ENCODE measurements at regions not wholly inside any gene's neighbourhood (a gene's known extent, or its start where the extent isn't known, plus 50 kb on each side); places are given as distances from the start of the nearest gene placed in this dataset.

DNA sequence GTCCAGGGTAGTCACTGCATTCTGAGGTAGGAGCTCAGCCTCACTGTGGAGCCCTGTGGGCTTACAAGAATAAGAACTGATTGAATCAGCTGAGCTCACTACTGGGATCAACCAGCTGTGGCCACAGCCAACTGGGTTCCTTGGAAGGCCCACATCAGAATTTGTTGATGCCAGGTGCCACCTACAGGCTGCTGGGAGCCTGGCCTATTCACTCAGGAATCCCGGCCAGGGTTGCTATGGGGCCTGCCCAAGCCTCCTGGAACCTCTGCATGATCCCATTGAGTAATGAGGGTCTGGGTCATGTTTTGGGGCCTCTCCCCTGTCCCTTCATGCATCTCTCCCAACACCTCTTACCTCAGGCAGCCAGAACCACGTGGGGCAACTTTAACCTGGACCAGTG, 53.9 kb upstream of the KIAA1210 start:
- Histone ChIP-seq H2AFZ (ENCODE audit: low read depth, low read length) (no peak overlapping the region), H3K36me3 (replicated peaks; ENCODE audit: low read depth, low read length) (no peaks in the 10 kb centered on the region), H3K27me3 (ENCODE audit: low read depth, low read length) (no peaks in the 10 kb centered on the region), H3K4me2 (ENCODE audit: low read length) (no peak overlapping the region), H3K9ac (ENCODE audit: low read length) (no peak overlapping the region), H4K20me1 (ENCODE audit: insufficient read depth, low read length) (no peaks in the 10 kb centered on the region), H3K27ac (ENCODE audit: low read length) (no peak overlapping the region), H3K9me3 (ENCODE audit: insufficient read depth, low read length) (no peaks in the 10 kb centered on the region), H3K4me1 (ENCODE audit: low read length) (no peaks in the 10 kb centered on the region), H3K79me2 (ENCODE audit: low read length) (no peaks in the 10 kb centered on the region), H3K4me3 (ENCODE audit: low read length) (no peak overlapping the region)
- TF ChIP-seq, protein P1, sequence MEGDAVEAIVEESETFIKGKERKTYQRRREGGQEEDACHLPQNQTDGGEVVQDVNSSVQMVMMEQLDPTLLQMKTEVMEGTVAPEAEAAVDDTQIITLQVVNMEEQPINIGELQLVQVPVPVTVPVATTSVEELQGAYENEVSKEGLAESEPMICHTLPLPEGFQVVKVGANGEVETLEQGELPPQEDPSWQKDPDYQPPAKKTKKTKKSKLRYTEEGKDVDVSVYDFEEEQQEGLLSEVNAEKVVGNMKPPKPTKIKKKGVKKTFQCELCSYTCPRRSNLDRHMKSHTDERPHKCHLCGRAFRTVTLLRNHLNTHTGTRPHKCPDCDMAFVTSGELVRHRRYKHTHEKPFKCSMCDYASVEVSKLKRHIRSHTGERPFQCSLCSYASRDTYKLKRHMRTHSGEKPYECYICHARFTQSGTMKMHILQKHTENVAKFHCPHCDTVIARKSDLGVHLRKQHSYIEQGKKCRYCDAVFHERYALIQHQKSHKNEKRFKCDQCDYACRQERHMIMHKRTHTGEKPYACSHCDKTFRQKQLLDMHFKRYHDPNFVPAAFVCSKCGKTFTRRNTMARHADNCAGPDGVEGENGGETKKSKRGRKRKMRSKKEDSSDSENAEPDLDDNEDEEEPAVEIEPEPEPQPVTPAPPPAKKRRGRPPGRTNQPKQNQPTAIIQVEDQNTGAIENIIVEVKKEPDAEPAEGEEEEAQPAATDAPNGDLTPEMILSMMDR (IDR thresholded peaks at IDR 0.05; ENCODE audit: low read depth, low read length): peak; percentile 31; the same call in 1 of the 2 replicates
- no peak for TF ChIP-seq EZH2phosphoT487 (IDR thresholded peaks at IDR 0.05; ENCODE audit: low read depth)

DNA sequence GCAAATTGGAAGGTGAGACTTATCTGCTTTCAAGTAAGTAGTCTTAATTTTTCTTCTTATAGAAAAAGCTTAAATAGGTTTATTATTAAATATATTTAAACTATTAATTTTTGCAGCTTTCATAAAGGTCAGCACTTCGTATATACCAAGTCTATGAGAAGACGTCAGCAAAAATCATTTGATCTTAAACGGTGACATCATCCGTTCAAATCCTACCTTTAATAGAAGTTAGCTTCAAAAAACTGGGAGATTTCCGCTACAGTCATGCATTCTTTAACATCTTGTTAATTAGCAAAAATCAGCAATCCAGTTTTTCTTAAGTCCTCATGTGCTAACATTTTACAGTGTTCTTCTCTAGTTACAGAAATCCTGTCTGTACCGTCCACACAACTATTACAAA, 49.9 kb upstream of the PGRMC1 start:
- Histone ChIP-seq H3K4me3 (ENCODE audit: low read length) (no peak overlapping the region), H3K79me2 (ENCODE audit: low read length) (no peaks in the 10 kb centered on the region)

More for the DNA sequence above, 49.9 kb upstream of the PGRMC1 start:
- no peak for TF ChIP-seq EZH2phosphoT487 (IDR thresholded peaks at IDR 0.05; ENCODE audit: low read depth)
- TF ChIP-seq, protein P1 (IDR thresholded peaks at IDR 0.05; ENCODE audit: low read depth, low read length): no peak
- Histone ChIP-seq H2AFZ (ENCODE audit: low read depth, low read length) (no peak overlapping the region), H3K4me2 (ENCODE audit: low read length) (no peak overlapping the region), H3K36me3 (replicated peaks; ENCODE audit: low read depth, low read length) (no peaks in the 10 kb centered on the region), H3K9ac (ENCODE audit: low read length) (no peak overlapping the region), H4K20me1 (ENCODE audit: insufficient read depth, low read length) (no peaks in the 10 kb centered on the region), H3K27ac (ENCODE audit: low read length) (no peak overlapping the region), H3K4me1 (ENCODE audit: low read length) (no peaks in the 10 kb centered on the region), H3K27me3 (ENCODE audit: low read depth, low read length) (no peaks in the 10 kb centered on the region), H3K9me3 (ENCODE audit: insufficient read depth, low read length) (no peaks in the 10 kb centered on the region)

All from OCI-LY3 (cell line).